ENCODE measurements at regions not wholly inside any gene's neighbourhood (a gene's known extent, or its start where the extent isn't known, plus 50 kb on each side); places are given as distances from the start of the nearest gene placed in this dataset.

GRCh38 chr21:28856588-28857250 is 136.0 kb downstream of the LTN1 start:
- TF ChIP-seq POLR2A (IDR thresholded peaks at IDR 0.05) (no peak), CTCF (IDR thresholded peaks at IDR 0.05) (no peak)
